ENCODE measurements at regions not wholly inside any gene's neighbourhood (a gene's known extent, or its start where the extent isn't known, plus 50 kb on each side); places are given as distances from the start of the nearest gene placed in this dataset.

DNA sequence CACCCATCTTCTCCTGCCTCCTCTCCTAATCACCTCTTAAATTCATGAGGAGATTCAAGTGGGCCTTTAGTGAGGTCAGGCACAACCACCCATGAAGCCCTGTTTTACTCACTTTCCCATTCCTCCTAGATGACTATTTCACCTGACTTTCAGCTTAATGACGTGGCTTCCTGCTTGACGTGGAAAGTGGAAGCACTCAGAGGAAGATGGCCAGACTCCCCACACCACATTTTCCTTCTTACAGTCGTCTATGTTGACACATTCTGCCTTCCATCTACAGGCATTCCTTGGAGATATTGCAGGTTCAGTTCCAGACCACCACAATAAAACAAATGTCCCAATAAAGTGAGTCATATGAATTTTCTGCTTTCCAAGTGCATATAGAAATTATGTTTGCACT is 146.4 kb upstream of the TAS2R1 start:
- TF ChIP-seq, protein P1, sequence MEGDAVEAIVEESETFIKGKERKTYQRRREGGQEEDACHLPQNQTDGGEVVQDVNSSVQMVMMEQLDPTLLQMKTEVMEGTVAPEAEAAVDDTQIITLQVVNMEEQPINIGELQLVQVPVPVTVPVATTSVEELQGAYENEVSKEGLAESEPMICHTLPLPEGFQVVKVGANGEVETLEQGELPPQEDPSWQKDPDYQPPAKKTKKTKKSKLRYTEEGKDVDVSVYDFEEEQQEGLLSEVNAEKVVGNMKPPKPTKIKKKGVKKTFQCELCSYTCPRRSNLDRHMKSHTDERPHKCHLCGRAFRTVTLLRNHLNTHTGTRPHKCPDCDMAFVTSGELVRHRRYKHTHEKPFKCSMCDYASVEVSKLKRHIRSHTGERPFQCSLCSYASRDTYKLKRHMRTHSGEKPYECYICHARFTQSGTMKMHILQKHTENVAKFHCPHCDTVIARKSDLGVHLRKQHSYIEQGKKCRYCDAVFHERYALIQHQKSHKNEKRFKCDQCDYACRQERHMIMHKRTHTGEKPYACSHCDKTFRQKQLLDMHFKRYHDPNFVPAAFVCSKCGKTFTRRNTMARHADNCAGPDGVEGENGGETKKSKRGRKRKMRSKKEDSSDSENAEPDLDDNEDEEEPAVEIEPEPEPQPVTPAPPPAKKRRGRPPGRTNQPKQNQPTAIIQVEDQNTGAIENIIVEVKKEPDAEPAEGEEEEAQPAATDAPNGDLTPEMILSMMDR (IDR thresholded peaks at IDR 0.05; ENCODE audit: poor library complexity) = no peak
- TF ChIP-seq EZH2 (IDR thresholded peaks at IDR 0.05; ENCODE audit: borderline replicate concordance) (no peak), EZH2phosphoT487 (IDR thresholded peaks at IDR 0.05; ENCODE audit: low read depth, severe bottlenecking, unreplicated experiment) (no peak)

Data from hepatocyte (in vitro differentiated cells).